Frontal cortex (tissue), 3 donors: ENCODE measurements at regions not wholly inside any gene's neighbourhood (a gene's known extent, or its start where the extent isn't known, plus 50 kb on each side); places are given as distances from the start of the nearest gene placed in this dataset.

Experiments
- DNase-seq, 2 donors: peaks; one replicate each; pipeline ENCODE4 v3.0.0; 2012; ENCODE audit warnings: low spot score in 2 of 2
- FAIRE-seq: peaks from 2 replicates; lab custom pipeline; 2012; peaks lifted over from hg19 to GRCh38; lab: Jason Lieb, UNC
- donor health status: control.
- donor health status: control.
- donor health status: control.

GRCh38 chr1:87884581-87884980 is 555.9 kb downstream of the LMO4 start:
- DNase-seq (no peak), FAIRE-seq (no peak)

GRCh38 chr1:87885278-87886025 is 556.8 kb downstream of the LMO4 start:
- DNase-seq (no peak), FAIRE-seq (no peak)

- no peak for FAIRE-seq
- DNase-seq: no peak
These were observed 558.4 kb downstream of the LMO4 start for GRCh38 chr1:87887100-87887499.

- DNase-seq (no peak), FAIRE-seq (no peak)
These were observed 559.8 kb downstream of the LMO4 start for GRCh38 chr1:87888446-87888845.

DNA sequence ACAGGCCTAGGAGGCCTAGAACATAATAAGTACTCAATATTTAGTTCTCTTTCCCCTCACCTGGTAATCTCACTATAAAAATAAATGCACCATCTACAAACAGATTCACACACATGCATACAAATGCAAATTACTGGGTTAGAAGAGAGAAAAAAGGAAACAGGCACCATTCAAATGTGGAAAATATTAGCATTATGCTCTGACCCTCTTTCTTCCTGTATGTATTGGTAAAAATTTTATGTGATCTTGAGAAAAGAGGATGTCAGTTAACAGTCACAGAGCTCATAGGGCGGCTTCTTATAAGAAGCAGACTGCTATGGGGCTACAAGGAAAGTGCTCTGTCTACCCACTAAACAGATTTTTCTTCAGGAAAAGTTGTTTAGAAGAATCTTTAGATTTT is 565.4 kb downstream of the LMO4 start:
- DNase-seq (no peak), FAIRE-seq (no peak)

GRCh38 chr1:87897481-87897880 is 568.8 kb downstream of the LMO4 start:
- FAIRE-seq (no peak), DNase-seq (no peak)

- FAIRE-seq (no peak), DNase-seq (no peak)
These were observed 569.8 kb downstream of the LMO4 start for GRCh38 chr1:87898431-87898830.

DNA sequence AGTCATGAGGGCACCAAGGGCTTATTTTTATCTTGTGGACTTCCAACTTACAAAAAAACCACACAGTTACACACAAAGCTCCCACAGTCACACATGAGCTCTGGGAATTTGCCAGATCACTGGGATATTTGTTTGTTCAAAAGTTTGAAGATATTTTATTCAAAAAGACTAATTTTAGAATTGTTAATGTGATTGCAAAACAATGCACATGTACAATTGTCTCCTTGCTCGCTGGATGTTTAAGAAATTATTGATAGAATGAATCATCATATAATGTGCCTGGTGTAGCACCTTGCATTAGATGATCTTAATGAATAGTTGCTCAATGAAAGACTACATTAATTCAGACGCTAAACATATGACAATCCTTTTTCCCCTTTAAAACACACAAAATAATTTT is 570.3 kb downstream of the LMO4 start:
- no peak for DNase-seq

DNA sequence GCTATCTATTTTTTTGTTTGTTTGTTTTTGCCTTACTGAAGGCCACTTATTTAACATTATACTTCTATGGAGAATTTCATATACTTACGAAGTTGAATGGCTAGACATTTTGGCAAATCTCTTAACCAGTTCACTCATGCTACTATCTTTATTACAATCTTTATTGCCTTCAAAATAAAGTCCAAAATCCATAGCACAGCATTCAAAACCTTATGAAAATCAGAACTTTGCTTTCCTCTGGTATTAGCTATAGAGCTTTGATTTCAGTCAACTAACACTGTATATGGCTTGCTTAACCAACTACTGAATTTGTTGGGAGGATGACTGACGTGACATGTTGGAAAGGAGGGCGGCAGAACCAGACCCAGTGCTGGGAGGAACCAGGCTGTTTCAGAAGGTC is 571.1 kb downstream of the LMO4 start:
- FAIRE-seq: no peak
- DNase-seq: no peak

More for the DNA sequence above, 570.3 kb downstream of the LMO4 start:
- FAIRE-seq: no peak

DNA sequence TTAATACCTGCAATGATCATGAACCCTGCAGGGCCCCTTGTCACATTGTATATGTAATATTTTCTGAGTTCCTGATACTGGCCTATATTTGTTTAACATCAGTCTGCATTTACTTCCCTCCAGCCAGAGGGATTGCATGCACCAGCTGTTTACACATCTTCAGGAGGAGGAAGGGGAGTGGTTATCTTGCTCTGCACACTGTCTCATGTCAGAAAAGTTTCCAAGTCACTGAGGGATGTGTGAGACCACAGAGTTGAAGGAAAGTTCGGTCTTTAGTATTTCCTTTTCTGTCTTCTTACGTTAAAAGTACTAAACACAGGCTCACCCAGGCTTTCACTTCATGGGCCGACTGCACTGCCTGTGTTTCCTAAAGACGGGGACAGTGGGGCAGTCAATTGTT is 574.1 kb downstream of the LMO4 start:
- no peak for DNase-seq
- FAIRE-seq: no peak

DNA sequence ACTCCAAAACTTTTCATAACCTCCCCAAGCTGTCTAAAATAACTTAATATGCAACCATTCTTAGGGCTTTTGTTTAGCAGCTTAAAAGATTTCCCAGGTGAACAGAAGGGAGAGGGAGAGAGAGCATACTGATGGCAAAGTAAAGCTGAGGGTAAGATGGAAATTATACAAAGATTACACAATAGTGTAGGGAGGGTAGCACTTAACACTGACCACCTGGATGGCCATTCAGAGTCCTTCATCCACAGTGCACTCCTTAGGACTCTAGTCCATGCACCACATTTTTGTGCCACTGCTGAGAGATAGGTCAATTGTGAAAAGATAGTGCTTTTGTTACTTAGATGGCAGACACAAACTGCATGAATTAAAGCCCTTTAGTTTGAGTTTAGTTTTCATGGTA is 574.6 kb downstream of the LMO4 start:
- no peak for DNase-seq

DNA sequence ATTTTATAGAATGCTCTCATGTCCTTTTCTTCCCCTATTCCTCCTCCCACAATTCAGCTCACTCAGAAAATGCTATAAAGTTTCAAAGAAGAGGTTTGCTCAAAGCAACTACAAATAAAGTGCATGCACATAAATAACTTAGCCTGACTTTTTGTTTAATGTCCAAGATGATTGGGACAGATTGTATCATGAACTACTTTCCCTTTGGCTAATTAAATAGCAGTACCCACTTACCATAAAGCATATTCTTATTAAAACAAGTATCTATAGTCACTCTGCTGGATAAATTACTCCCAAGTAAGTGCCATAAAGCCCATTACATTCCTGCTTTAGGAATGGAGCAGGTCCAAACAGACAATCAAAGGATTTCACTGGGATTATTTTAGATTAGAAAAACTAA is 576.0 kb downstream of the LMO4 start:
- no peak for DNase-seq
- no peak for FAIRE-seq

More for the DNA sequence above, 574.6 kb downstream of the LMO4 start:
- no peak for FAIRE-seq

GRCh38 chr1:87905651-87906050 is 577.0 kb downstream of the LMO4 start:
- no peak for FAIRE-seq

DNA sequence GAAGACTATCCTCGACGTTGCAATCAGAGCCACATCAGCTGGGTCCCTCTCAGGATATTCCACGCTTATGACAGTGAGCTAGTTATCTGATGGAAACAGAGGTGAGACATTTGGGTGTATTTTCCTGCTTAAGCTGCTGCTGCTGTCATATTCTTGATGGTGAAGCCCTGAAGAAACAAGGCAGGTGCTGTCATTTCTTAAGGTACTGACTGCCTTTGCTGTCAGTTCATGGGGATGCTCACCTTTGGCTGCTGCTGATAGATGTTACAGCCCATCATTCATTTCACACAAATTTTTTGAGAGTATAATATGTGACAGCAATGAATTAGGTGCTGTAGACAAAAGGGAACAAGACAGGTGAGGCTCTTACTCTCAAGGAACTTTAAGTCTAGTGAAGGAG is 577.4 kb downstream of the LMO4 start:
- DNase-seq: no peak
- FAIRE-seq: no peak

More at GRCh38 chr1:87905651-87906050, 577.0 kb downstream of the LMO4 start:
- DNase-seq: no peak

DNA sequence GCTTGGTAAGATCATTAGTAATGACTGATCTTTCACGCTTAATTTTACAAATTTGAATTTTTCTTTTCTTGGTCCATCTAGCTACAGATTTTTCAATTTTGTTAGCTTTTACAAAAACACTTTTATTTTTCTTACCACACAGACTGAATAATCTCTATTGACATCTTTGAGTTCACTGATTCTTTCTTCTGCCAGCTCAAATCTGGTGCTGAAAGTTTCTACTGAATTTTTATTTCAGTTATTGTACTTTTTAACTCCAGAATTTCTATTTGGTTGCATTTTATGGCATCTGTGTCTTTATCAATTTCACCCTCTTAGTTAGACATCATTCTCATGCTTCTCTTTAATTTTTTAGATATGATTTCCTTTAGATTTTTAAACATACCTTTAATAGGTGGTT is 584.7 kb downstream of the LMO4 start:
- DNase-seq (no peak), FAIRE-seq (no peak)

GRCh38 chr1:87914396-87914795 is 585.7 kb downstream of the LMO4 start:
- DNase-seq (no peak), FAIRE-seq (no peak)

GRCh38 chr1:87915771-87916170 is 587.1 kb downstream of the LMO4 start:
- DNase-seq (no peak), FAIRE-seq (no peak)

- no peak for FAIRE-seq
- DNase-seq: no peak
These were observed 588.3 kb downstream of the LMO4 start for GRCh38 chr1:87916965-87917364.

- FAIRE-seq (no peak), DNase-seq (no peak)
These were observed 589.7 kb downstream of the LMO4 start for GRCh38 chr1:87918398-87918797.

GRCh38 chr1:87922885-87923284 is 594.2 kb downstream of the LMO4 start:
- FAIRE-seq: no peak

DNA sequence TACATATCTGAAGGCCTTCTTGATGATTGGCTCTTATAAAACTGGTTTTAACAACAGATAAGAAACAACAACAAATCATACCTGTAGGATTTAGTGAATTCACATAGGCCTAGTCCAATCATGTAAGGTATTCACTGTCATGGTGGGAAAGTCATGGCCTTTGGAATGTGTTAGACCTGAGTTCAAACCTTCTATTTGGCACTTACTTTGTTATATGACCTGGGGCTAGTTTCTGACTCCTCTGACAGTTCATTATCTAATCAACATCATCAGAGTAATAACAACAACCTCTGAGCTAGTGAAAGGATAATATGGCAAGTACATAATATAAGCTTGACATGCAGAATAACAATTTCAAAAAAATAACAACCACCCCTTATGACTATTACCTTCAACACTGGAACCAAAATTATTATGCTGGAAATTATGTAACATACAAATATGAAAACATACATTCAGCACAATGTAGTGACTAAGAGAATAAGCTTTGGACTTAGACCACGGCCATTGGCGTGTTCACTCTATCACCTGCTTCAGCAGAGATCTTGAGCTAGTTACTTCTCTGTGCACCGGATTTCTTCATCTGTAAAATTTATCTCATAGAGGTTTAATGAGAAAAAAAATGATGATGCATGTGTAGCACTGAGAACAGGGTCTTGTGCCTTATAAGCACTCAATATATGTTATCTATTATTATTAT is 597.6 kb downstream of the LMO4 start:
- FAIRE-seq (no peak), DNase-seq (no peak)

More at GRCh38 chr1:87922885-87923284, 594.2 kb downstream of the LMO4 start:
- no peak for DNase-seq

- no peak for FAIRE-seq
- DNase-seq: no peak
These were observed 598.2 kb downstream of the LMO4 start for GRCh38 chr1:87926921-87927320.
